GM23338 (cell line): ENCODE measurements at regions not wholly inside any gene's neighbourhood (a gene's known extent, or its start where the extent isn't known, plus 50 kb on each side); places are given as distances from the start of the nearest gene placed in this dataset.

ENCODE experiments used
- ATAC-seq: fragments of 200-7000 bp; cut with Tn5 transposase; 3 replicates; pipeline ENCODE4 v1.9.1; 2020
- DNase-seq: peaks from one replicate; pipeline ENCODE4 v3.0.0-alpha.2; 2015; ENCODE audit warnings: low spot score
- H2AFZ ChIP-seq: fragments of 200-600 bp; sonication (generic); 2 replicates; pipeline ENCODE4 v1.8.0; 2016; ENCODE audit warnings: antibody characterized with exemption, mild to moderate bottlenecking, moderate library complexity
- H3F3A ChIP-seq: fragments of 200-600 bp; sonication (generic); replicated peaks from 2 replicates; pipeline ENCODE4 v1.8.0; 2017; ENCODE audit warnings: antibody characterized with exemption, mixed run types, low read depth
- H3K27ac ChIP-seq: fragments of 200-600 bp; sonication (generic); 2 replicates; pipeline ENCODE4 v1.6.1; 2016; ENCODE audit warnings: low read depth
- H3K27me3 ChIP-seq: fragments of 200-600 bp; sonication (generic); 2 replicates; pipeline ENCODE4 v1.8.0; 2016; ENCODE audit warnings: mild to moderate bottlenecking, mixed run types, moderate library complexity; ENCODE audit not compliant: insufficient read depth
- H3K36me3 ChIP-seq: fragments of 200-600 bp; sonication (generic); 2 replicates; pipeline ENCODE4 v1.8.0; 2016; ENCODE audit warnings: mild to moderate bottlenecking; ENCODE audit not compliant: insufficient read depth
- H3K4me1 ChIP-seq: fragments of 200-600 bp; sonication (generic); 2 replicates; pipeline ENCODE4 v1.8.0; 2016; ENCODE audit warnings: mild to moderate bottlenecking, moderate library complexity; ENCODE audit not compliant: insufficient read depth
- H3K4me2 ChIP-seq: fragments of 200-600 bp; sonication (generic); 2 replicates; pipeline ENCODE4 v1.7.1; 2017; ENCODE audit warnings: mixed run types
- H3K4me3 ChIP-seq: fragments of 200-600 bp; sonication (generic); 2 replicates; pipeline ENCODE4 v1.6.1; 2016; ENCODE audit warnings: mixed run types
- H3K79me2 ChIP-seq: fragments of 200-600 bp; sonication (generic); replicated peaks from 2 replicates; pipeline ENCODE4 v1.8.0; 2017; ENCODE audit warnings: mild to moderate bottlenecking; ENCODE audit not compliant: insufficient read depth
- H3K9me2 ChIP-seq: fragments of 200-600 bp; sonication (generic); 2 replicates; pipeline ENCODE4 v1.8.0; 2017; ENCODE audit not compliant: insufficient read depth
- H4K20me1 ChIP-seq: fragments of 200-600 bp; sonication (generic); replicated peaks from 2 replicates; pipeline ENCODE4 v1.8.0; 2017; ENCODE audit warnings: mild to moderate bottlenecking; ENCODE audit not compliant: insufficient read depth
- H3K27ac Mint-ChIP-seq: 2 replicates; pipeline ENCODE4 v1.8.0; 2020; ENCODE audit warnings: inconsistent platforms, mild to moderate bottlenecking, moderate library complexity, mixed read lengths
- H3K27me3 Mint-ChIP-seq: 3 replicates; pipeline ENCODE4 v1.8.0; 2022; ENCODE audit warnings: low read depth, mild to moderate bottlenecking, moderate library complexity, mixed read lengths, inconsistent platforms; ENCODE audit not compliant: insufficient read depth, poor library complexity
- H3K36me3 Mint-ChIP-seq: 3 replicates; pipeline ENCODE4 v1.8.0; 2021; ENCODE audit warnings: low read depth, mild to moderate bottlenecking, inconsistent platforms, moderate library complexity, mixed read lengths
- H3K4me1 Mint-ChIP-seq: 3 replicates; pipeline ENCODE4 v1.8.0; 2020; ENCODE audit warnings: mild to moderate bottlenecking, inconsistent platforms, mixed read lengths
- H3K4me3 Mint-ChIP-seq: 3 replicates; pipeline ENCODE4 v1.8.0; 2021; ENCODE audit warnings: moderate library complexity, mild to moderate bottlenecking, inconsistent platforms, mixed read lengths
- H3K9me3 Mint-ChIP-seq: 3 replicates; pipeline ENCODE4 v1.8.0; 2020; ENCODE audit warnings: moderate library complexity, mild to moderate bottlenecking, inconsistent platforms, mixed read lengths
- CREB1 ChIP-seq: fragments of 250-450 bp; sonication (Bioruptor Pico); IDR thresholded peaks from 2 replicates; pipeline ENCODE4 v1.5.0; 2020; ENCODE audit warnings: low read depth, mild to moderate bottlenecking, moderate library complexity
- CTCF ChIP-seq, 2 experiments: fragments of 200-600 bp in 1 of 2; sonication (generic) in 1 of 2; conservative IDR thresholded peaks; 2 replicates each; pipeline versions ENCODE4 v1.5.1 to v1.6.1; 2016 to 2017; ENCODE audit warnings: antibody characterized with exemption in 2 of 2, low read depth in 2 of 2, mild to moderate bottlenecking in 2 of 2, moderate library complexity in 1 of 2
- ETS1 ChIP-seq: IDR thresholded peaks from 2 replicates; pipeline ENCODE4 v1.6.1; 2016; ENCODE audit warnings: antibody characterized with exemption
- EZH2 ChIP-seq: fragments of 200-600 bp; sonication (generic); IDR thresholded peaks from one replicate; pipeline ENCODE4 v1.8.0; 2017; ENCODE audit warnings: antibody characterized with exemption, mild to moderate bottlenecking, low read depth; ENCODE audit not compliant: unreplicated experiment
- EZH2phosphoT487 ChIP-seq: fragments of 200-600 bp; sonication (generic); IDR thresholded peaks from one replicate; pipeline ENCODE4 v1.8.1; 2018; ENCODE audit warnings: antibody characterized with exemption; ENCODE audit not compliant: unreplicated experiment
- JUNB ChIP-seq: IDR thresholded peaks from one replicate; pipeline ENCODE4 v1.6.1; 2016; ENCODE audit warnings: antibody characterized with exemption; ENCODE audit not compliant: unreplicated experiment
- NANOG ChIP-seq: IDR thresholded peaks from 2 replicates; pipeline ENCODE4 v1.6.1; 2016; ENCODE audit warnings: antibody characterized with exemption, borderline replicate concordance
- POLR2AphosphoS5 ChIP-seq: IDR thresholded peaks from 2 replicates; pipeline ENCODE4 v1.6.1; 2016; ENCODE audit warnings: antibody characterized with exemption, low read depth
- REST ChIP-seq: IDR thresholded peaks from one replicate; pipeline ENCODE4 v1.6.1; 2018; ENCODE audit warnings: antibody characterized with exemption; ENCODE audit not compliant: unreplicated experiment
- STAT1 ChIP-seq: IDR thresholded peaks from one replicate; pipeline ENCODE4 v1.6.1; 2016; ENCODE audit warnings: antibody characterized with exemption; ENCODE audit not compliant: unreplicated experiment
- ZNF114 ChIP-seq: fragments of 250-450 bp; sonication (Bioruptor Pico); IDR thresholded peaks from 2 replicates; pipeline ENCODE4 v1.5.0; 2020; ENCODE audit warnings: mild to moderate bottlenecking, moderate library complexity
- ZNF331 ChIP-seq: fragments of 250-450 bp; sonication (Bioruptor Pico); IDR thresholded peaks from 2 replicates; pipeline ENCODE4 v1.5.0; 2020; ENCODE audit warnings: low read depth, mild to moderate bottlenecking, moderate library complexity
- ZNF462 ChIP-seq: fragments of 250-450 bp; sonication (Bioruptor Pico); IDR thresholded peaks from 2 replicates; pipeline ENCODE4 v1.5.0; 2020; ENCODE audit warnings: mild to moderate bottlenecking, moderate library complexity

GRCh38 chr11:26828288-26828687 lies 106.4 kb upstream of the SLC5A12 start:
- Mint-ChIP-seq H3K27ac (no peak overlapping the region), H3K4me1 (no peaks in the 10 kb centered on the region), H3K36me3 (peaks cover 15% of the 10 kb centered on the region), H3K9me3 (peaks cover 23% of the 10 kb centered on the region), H3K4me3 (no peak overlapping the region), H3K27me3 (peaks cover 2% of the 10 kb centered on the region)
- H3K79me2 ChIP-seq = no peaks in the 10 kb centered on the region
- DNase-seq (no peak), ATAC-seq (no peak)
- TF ChIP-seq NANOG (no peak), EZH2phosphoT487 (no peak), CTCF (conservative IDR thresholded peaks at IDR 0.05; ENCODE audit: low read depth in 2 of 2) (no peak), ZNF114 (no peak), STAT1 (no peak), ZNF331 (CRISPR knock-in tag) (no peak), ZNF462 (CRISPR knock-in tag) (no peak), REST (no peak), JUNB (no peak), EZH2 (no peak), POLR2AphosphoS5 (no peak), ETS1 (no peak), CREB1 (CRISPR knock-in tag) (no peak)
- H3K9me2 ChIP-seq = 0 out of 2 replicates have a peak, but pooled peaks cover 6% of the 10 kb centered on the region
- H3K4me1 ChIP-seq = no peaks in the 10 kb centered on the region
- no peak overlapping the region for H3K27ac ChIP-seq
- H3K4me3 ChIP-seq = no peak overlapping the region
- H3K4me2 ChIP-seq = no peak overlapping the region
- H3F3A ChIP-seq = no peaks in the 10 kb centered on the region
- H3K27me3 ChIP-seq = no peaks in the 10 kb centered on the region
- no peak overlapping the region for H2AFZ ChIP-seq
- no peaks in the 10 kb centered on the region for H4K20me1 ChIP-seq
- H3K36me3 ChIP-seq = 0 out of 2 replicates have a peak, but pooled peaks cover 5% of the 10 kb centered on the region
